HG02678 (cell line): ENCODE measurements at regions not wholly inside any gene's neighbourhood (a gene's known extent, or its start where the extent isn't known, plus 50 kb on each side); places are given as distances from the start of the nearest gene placed in this dataset.
"Not testable (repeated sequence)": the region's sequence is repeated elsewhere in the genome, so short reads cannot be mapped to it uniquely, and the experiment has no call there.

Experiments
- ATAC-seq: cut with Tn5 transposase; IDR thresholded peaks from one replicate; pipeline ENCODE4 v1.9.1; 2021; ENCODE audit warnings: mild to moderate bottlenecking, moderate library complexity; ENCODE audit not compliant: unreplicated experiment

DNA sequence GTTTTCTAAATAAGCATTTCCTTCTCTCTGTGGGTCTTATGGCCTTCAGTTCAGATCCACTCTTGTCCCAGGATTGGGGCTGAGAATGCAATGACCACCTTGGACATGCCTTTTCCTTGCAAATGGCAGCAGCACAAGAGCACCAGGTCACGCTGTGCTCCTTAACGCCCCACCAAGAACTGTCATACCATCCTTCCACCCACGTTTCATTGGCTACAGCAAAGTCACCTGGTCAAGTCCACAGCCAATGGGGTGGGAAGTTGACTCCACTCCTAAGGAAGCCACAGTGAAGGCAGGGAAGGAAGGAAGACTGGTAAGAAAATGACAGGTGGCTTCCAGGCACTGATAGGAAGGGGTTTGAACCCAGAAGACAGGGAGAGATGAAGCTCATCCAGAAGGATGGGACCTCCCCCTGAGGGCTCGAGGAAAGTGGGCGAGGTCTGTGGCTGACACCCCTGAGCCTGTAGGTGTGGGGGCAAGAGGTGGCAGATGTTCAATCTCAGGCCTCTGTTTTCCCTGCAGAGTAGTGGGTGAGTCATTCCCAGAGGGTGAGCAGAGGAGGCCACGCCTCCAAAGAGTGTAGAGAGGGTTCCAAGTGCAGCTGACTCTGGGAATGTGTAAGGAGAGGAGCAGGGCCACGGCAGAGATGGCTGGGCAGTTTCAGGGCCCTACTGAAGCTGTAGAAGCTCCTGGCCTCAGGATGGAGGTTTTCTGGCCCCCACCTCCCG lies 113.5 kb upstream of the VRK1 start:
- ATAC-seq = no peak

DNA sequence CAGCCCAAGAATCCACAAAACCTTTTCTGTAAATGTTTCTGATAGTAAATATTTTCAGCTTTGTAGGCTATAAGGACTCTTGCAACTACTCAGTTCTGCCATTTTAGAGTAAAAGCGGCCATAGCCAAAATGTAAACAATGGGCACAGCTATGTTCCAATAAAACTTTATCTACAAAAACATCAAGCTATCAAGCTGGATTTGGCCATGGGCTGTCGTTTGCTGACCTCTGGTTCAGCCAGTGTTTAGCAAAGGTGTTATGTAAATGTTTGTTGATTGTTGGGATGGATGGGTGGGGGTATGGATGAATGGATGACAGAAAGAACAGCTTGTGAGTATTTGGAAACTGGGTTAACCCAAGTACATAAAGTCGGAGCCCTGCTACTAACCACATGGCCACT lies 111.1 kb upstream of the VRK1 start:
- no peak for ATAC-seq

DNA sequence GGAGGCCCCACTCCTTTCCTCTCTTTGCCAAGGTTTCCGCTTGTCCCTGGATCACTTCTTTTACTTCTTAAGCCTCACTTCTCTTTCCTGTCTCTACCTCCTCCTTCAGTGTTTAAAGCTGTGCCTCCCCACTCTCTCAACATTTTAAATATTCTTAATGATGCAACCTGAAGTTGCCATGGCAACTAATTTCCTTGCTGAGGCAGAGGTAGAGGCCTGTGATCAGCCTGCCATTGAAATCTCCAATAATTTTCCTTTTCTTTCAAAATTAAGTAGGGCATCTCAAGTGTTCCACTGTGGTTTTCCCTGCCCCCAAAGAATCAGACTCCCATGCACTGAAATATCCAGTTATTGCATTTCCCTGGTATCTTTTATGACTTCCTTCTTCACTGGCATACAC lies 108.6 kb upstream of the VRK1 start:
- ATAC-seq = no peak

DNA sequence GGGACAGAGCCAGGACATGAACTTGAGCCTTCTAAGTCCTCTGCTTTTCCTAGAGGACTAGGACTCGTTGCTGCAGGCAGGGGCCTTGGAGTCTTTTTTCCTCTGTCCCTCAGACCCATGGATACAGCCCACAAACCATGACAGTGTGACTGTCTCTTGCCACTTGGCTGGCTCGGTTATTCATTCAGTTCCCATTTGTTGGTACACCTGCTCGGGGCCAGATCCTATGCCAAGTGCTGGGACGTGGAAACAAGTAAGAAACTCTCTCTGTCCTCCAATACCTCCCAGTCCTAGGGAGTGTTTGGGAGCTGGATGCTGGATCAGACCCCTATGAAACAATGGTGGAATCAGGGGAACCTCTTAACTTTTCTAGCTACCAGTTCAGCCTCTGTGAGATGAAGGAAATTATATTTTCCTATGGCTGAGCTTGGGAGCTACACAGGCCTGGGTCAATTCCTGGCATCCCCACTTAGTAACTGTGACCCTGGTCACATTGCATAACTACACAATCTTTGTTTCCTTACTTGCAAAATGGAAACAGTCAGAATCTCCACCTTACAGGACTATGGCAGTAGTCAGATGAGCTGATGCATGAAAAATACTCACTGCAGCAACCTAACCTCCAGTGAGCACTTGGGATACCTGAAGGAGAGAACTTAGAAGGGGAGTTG lies 106.3 kb upstream of the VRK1 start:
- ATAC-seq = no peak

GRCh38 chr14:96693252-96693820 lies 103.8 kb upstream of the VRK1 start:
- ATAC-seq = no peak

DNA sequence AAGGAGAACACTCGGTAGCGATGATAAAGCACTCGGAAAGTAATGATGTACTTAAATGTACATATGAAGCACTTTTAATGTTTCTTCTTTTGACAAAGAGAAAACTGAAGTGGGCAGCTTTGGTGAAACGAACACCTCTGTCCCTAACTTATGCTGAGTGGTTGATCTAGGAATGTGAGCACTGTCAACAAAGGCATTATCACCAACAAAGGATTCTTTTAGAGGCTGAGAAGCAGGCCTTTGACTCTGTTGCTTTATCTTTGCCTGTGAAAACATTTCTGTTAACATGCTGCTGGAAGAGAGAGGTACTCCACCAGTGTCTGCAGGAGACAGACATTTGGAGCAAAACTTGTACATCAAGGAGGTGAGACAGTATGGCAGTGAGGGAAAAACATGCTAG lies 103.2 kb upstream of the VRK1 start:
- no peak for ATAC-seq

DNA sequence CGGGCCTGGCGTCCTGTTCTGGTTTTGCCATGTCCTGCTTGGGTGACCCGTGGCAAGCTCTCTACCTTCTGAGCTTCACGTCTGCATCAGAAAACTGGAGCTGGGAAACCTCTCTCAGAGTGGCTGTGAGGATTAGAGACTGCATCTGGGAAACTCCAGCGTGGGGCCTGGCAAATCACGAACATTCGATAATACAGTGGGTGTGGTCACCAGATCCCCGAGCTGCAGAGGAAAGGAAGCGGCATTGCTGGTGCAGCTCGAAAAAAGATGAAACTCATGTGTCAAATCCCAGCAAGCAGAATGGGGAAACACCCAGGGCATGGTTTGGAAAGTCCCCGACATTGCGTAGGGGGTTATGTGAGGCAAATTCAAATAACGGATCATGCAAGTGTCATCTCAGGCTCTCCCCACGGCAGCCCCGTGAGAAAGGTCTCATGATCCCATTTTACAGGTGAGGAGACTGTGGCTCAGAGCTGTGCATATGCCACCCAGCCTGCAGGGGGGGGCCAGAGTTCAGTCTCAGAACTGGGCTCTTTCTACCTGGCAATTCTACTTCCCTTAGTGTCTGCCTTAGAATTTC lies 98.1 kb upstream of the VRK1 start:
- no peak for ATAC-seq

GRCh38 chr14:96699666-96700065 lies 97.5 kb upstream of the VRK1 start:
- no peak for ATAC-seq

- no peak for ATAC-seq
Measured at GRCh38 chr14:96702831-96703230, 94.4 kb upstream of the VRK1 start.

- ATAC-seq = no peak
Measured at GRCh38 chr14:96705422-96706092, 91.6 kb upstream of the VRK1 start.

GRCh38 chr14:96706893-96707292 lies 90.3 kb upstream of the VRK1 start:
- no peak for ATAC-seq

- ATAC-seq = no peak
Measured at GRCh38 chr14:96710060-96710666, 87.0 kb upstream of the VRK1 start.

GRCh38 chr14:96711559-96712267 lies 85.5 kb upstream of the VRK1 start:
- no peak for ATAC-seq

- ATAC-seq = no peak
Measured at GRCh38 chr14:96713426-96713825, 83.8 kb upstream of the VRK1 start.

- ATAC-seq = not testable (repeated sequence)
Measured at GRCh38 chr14:96714537-96714936, 82.6 kb upstream of the VRK1 start.

GRCh38 chr14:96717116-96717515 lies 80.1 kb upstream of the VRK1 start:
- ATAC-seq = no peak

DNA sequence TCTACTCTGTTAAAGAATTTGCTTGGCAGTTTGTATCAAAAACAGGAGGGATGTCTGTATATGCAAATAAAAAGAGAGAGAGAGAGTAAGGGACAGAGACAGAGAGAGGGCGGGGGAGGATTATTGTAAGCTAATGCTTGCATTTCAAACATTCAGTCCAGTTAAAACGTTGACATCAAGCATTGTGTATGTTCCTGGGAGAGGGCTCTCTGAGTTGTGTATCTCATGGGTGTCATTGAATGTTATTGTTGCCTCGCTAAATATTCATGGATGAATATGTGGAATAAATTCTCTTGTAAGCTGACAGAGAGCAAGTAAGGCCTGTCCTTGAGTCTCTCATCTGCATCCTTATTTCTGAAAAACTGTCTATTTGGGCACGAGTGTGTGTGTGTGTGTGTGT lies 78.8 kb upstream of the VRK1 start:
- no peak for ATAC-seq

GRCh38 chr14:96720702-96721101 lies 76.5 kb upstream of the VRK1 start:
- ATAC-seq = not testable (repeated sequence)

DNA sequence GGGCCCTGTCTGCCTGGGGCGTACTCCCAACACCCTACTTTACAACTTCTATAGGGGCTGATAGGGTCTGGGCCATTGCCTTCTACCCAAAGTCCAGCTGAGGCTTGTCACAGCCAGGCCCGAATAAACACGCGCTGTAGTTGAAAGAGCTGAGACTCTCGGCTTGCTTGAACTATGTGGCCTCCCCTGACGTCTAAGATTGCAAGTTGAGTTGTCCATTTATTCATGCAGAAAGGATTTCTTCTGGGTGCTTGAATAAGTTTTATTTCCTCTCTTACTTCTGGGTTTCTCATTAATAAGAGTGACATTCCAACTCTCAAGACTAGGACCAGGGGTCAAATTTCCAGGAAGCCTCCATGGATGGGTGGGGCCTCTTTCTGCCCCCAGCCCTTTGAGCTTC lies 74.4 kb upstream of the VRK1 start:
- ATAC-seq = no peak

- ATAC-seq = no peak
Measured at GRCh38 chr14:96723946-96724345, 73.2 kb upstream of the VRK1 start.
